ENCODE measurements at regions not wholly inside any gene's neighbourhood (a gene's known extent, or its start where the extent isn't known, plus 50 kb on each side); places are given as distances from the start of the nearest gene placed in this dataset.

DNA sequence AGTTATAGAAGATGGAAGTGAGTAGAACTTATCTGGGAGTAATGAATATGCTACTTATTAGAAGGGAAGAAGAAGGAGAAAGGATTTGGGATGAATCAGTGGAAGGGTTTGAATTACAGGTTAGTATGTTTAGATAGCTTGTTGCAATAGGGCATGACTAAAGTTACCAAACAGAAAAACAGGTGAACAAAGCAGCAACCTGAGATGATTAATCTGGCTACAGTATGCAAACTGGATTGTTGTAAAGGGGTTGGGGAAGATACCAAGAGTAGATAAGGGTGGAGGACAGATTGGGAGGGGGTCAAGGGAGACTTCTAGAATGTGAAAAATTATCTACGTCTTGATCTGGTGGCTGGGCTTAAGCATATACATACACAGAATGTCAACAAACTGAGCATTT, 73.4 kb upstream of the CLEC14A start:
- Histone ChIP-seq H3K9me3 (replicated peaks; ENCODE audit: control insufficient read depth, low read depth, low read length) (no peaks in the 10 kb centered on the region), H3K36me3 (ENCODE audit: control insufficient read depth, insufficient read depth, low read length) (no peaks in the 10 kb centered on the region), H3K27ac (ENCODE audit: low read length) (no peak overlapping the region), H3K27me3 (ENCODE audit: control insufficient read depth, insufficient read depth, low read length) (no peaks in the 10 kb centered on the region), H3K4me1 (ENCODE audit: control insufficient read depth, insufficient read depth, low read length) (no peaks in the 10 kb centered on the region), H3K4me3 (ENCODE audit: low read length) (no peak overlapping the region)
- no CpG with 5 or more reads among the region's 1 CpG for WGBS (ENCODE audit: insufficient coverage)
- no peak for DNase-seq

DNA sequence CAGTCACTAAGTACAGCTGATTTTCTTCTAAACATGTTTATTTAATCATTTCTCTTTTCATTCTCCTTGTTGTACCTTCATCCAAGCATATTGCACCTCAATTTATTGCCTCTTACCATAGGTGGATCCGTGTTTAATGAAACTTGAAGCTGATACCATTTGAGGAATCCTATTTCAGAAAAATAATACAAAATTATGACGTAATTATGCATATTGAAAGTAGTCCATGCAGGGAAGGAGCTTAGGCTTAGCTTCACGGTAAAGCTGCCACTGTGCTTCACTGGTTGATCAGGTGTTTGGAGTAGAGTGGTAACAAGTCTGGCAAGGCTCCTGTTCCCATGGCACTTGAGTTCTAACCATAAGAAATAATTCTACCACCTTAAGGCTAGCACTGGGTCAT, 61.0 kb upstream of the CLEC14A start:
- no peak for DNase-seq
- Histone ChIP-seq H3K36me3 (ENCODE audit: control insufficient read depth, insufficient read depth, low read length) (no peaks in the 10 kb centered on the region), H3K9me3 (replicated peaks; ENCODE audit: control insufficient read depth, low read depth, low read length) (peaks cover 6% of the 10 kb centered on the region), H3K27me3 (ENCODE audit: control insufficient read depth, insufficient read depth, low read length) (no peaks in the 10 kb centered on the region), H3K27ac (ENCODE audit: low read length) (no peak overlapping the region), H3K4me1 (ENCODE audit: control insufficient read depth, insufficient read depth, low read length) (no peaks in the 10 kb centered on the region), H3K4me3 (ENCODE audit: low read length) (no peak overlapping the region)
- no CpG with 5 or more reads among the region's 3 CpGs for WGBS (ENCODE audit: insufficient coverage)

GRCh38 chr14:38311655-38312054, 55.8 kb upstream of the CLEC14A start:
- no peak overlapping the region for H3K4me3 ChIP-seq (ENCODE audit: low read length)
- DNase-seq = no peak
- H3K27me3 ChIP-seq (ENCODE audit: control insufficient read depth, insufficient read depth, low read length) = no peaks in the 10 kb centered on the region
- H3K27ac ChIP-seq (ENCODE audit: low read length) = no peak overlapping the region
- no peaks in the 10 kb centered on the region for H3K36me3 ChIP-seq (ENCODE audit: control insufficient read depth, insufficient read depth, low read length)
- no peaks in the 10 kb centered on the region for H3K4me1 ChIP-seq (ENCODE audit: control insufficient read depth, insufficient read depth, low read length)
- H3K9me3 ChIP-seq (replicated peaks; ENCODE audit: control insufficient read depth, low read depth, low read length) = no peaks in the 10 kb centered on the region

- Histone ChIP-seq H3K4me3 (ENCODE audit: low read length) (no peak overlapping the region), H3K27me3 (ENCODE audit: control insufficient read depth, insufficient read depth, low read length) (no peaks in the 10 kb centered on the region), H3K27ac (ENCODE audit: low read length) (peak overlapping the region; percentile 37), H3K36me3 (ENCODE audit: control insufficient read depth, insufficient read depth, low read length) (no peaks in the 10 kb centered on the region), H3K4me1 (ENCODE audit: control insufficient read depth, insufficient read depth, low read length) (no peaks in the 10 kb centered on the region), H3K9me3 (replicated peaks; ENCODE audit: control insufficient read depth, low read depth, low read length) (peaks cover 5% of the 10 kb centered on the region)
- DNase-seq = no peak
- no CpG with 5 or more reads among the region's 3 CpGs for WGBS (ENCODE audit: insufficient coverage)
Observed at GRCh38 chr14:38310420-38310995, 54.6 kb upstream of the CLEC14A start.

DNA sequence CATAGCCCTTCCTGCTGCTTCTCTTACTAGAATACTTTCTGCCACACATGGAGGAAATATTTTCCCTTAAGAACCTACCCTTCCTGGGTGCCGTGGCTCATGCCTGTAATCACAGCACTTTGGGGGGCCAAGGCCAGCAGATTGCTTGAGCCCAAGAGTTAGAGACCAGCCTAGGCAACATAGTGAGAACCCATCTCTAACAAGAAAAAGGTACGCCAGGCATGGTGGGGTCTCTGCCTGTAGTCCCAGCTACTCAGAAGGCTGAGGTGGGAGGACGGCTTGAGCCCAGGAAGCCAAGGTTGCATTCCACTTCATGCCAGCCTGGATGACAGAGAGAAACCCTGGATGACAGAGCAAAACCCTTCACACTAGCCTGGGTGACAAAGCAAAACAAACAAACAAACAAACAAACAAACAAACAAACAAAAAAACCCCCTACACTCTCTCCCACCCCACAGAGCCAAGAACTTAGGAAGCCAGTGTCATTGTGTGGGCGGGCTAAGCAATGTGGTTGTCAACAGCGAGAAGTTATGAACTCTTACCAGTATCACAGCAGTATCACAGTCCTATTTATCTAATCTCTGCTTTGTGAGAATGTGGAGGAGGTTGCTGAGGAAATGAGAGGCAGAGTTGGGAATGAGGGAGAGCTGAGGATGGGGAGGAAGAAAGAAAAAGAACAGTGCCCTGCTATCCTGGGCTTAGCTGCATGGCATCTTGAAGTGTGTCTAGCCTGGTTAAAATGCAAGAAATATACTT, 53.8 kb upstream of the CLEC14A start:
- H3K27ac ChIP-seq (ENCODE audit: low read length) = peak overlapping the region; percentile 37
- peaks cover 7% of the 10 kb centered on the region for H3K9me3 ChIP-seq (replicated peaks; ENCODE audit: control insufficient read depth, low read depth, low read length)
- no peak for DNase-seq
- H3K27me3 ChIP-seq (ENCODE audit: control insufficient read depth, insufficient read depth, low read length) = no peaks in the 10 kb centered on the region
- no peaks in the 10 kb centered on the region for H3K36me3 ChIP-seq (ENCODE audit: control insufficient read depth, insufficient read depth, low read length)
- H3K4me1 ChIP-seq (ENCODE audit: control insufficient read depth, insufficient read depth, low read length) = no peaks in the 10 kb centered on the region
- WGBS (ENCODE audit: insufficient coverage) = 60% methylated on average over 1 of the region's 5 CpGs
- H3K4me3 ChIP-seq (ENCODE audit: low read length) = no peak overlapping the region
